ENCODE measurements at regions not wholly inside any gene's neighbourhood (a gene's known extent, or its start where the extent isn't known, plus 50 kb on each side); places are given as distances from the start of the nearest gene placed in this dataset.

DNA sequence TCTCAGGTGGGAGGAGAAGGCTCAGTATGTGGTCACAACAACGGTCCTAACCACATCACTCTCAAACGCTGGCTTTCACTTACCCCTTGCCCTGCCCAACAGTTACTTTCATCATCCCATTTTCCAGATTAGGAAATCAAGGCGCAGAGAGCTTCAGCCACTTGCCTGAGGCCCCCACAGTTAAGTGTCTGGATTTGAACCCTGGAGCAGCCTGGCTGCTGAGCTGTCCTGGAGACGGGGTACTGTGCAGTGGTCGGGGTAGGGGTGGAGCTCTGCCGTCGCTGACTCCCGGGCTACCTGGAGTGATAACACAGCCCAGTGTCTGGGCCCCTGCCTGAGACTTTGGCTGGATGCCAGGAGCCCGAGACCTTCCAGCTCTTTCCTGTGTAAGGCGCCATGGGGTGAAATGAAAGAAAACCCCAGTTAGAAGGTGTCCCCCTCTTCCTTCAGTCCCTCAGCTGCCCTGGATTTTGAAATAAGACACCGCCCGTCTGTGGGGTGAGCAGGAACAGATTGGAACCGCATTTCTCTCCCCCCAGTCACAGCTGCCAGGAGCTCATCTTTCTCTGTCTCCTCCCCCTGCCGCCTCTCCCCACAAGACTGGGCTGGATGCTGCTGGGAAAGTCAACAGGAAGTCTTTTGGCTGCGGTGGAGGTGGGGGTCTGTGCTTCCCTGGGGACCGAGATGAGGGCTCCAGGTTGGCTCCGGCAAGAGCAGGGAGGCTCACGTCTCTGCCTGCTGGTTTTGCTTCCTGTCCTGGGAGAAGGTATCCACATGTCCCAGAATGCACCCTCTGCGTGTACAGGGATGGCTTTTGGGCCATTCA lies 280.2 kb downstream of the SEC14L1 start (continued):
- no peak for TF ChIP-seq MAFG (tag; conservative IDR thresholded peaks at IDR 0.05)
- TF ChIP-seq EHMT2 (IDR thresholded peaks at IDR 0.05), result no peak
- TF ChIP-seq, protein P1, sequence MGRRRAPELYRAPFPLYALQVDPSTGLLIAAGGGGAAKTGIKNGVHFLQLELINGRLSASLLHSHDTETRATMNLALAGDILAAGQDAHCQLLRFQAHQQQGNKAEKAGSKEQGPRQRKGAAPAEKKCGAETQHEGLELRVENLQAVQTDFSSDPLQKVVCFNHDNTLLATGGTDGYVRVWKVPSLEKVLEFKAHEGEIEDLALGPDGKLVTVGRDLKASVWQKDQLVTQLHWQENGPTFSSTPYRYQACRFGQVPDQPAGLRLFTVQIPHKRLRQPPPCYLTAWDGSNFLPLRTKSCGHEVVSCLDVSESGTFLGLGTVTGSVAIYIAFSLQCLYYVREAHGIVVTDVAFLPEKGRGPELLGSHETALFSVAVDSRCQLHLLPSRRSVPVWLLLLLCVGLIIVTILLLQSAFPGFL (CRISPR knock-in tag; IDR thresholded peaks at IDR 0.05), result no peak
- TF ChIP-seq, protein P2, sequence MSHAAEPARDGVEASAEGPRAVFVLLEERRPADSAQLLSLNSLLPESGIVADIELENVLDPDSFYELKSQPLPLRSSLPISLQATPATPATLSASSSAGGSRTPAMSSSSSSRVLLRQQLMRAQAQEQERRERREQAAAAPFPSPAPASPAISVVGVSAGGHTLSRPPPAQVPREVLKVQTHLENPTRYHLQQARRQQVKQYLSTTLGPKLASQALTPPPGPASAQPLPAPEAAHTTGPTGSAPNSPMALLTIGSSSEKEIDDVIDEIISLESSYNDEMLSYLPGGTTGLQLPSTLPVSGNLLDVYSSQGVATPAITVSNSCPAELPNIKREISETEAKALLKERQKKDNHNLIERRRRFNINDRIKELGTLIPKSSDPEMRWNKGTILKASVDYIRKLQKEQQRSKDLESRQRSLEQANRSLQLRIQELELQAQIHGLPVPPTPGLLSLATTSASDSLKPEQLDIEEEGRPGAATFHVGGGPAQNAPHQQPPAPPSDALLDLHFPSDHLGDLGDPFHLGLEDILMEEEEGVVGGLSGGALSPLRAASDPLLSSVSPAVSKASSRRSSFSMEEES (CRISPR knock-in tag; IDR thresholded peaks at IDR 0.05), result no peak
- no peak for TF ChIP-seq SIN3B (IDR thresholded peaks at IDR 0.05; ENCODE audit: low read depth)
- TF ChIP-seq CBFA2T2 (conservative IDR thresholded peaks at IDR 0.05), result 0 out of 2 replicates have a peak, but pooled peaks have one; percentile 9
- no peak for TF ChIP-seq BRCA1 (IDR thresholded peaks at IDR 0.05)
- TF ChIP-seq BRCA1 (CRISPR knock-in tag; IDR thresholded peaks at IDR 0.05), result no peak
- TF ChIP-seq, protein P3, sequence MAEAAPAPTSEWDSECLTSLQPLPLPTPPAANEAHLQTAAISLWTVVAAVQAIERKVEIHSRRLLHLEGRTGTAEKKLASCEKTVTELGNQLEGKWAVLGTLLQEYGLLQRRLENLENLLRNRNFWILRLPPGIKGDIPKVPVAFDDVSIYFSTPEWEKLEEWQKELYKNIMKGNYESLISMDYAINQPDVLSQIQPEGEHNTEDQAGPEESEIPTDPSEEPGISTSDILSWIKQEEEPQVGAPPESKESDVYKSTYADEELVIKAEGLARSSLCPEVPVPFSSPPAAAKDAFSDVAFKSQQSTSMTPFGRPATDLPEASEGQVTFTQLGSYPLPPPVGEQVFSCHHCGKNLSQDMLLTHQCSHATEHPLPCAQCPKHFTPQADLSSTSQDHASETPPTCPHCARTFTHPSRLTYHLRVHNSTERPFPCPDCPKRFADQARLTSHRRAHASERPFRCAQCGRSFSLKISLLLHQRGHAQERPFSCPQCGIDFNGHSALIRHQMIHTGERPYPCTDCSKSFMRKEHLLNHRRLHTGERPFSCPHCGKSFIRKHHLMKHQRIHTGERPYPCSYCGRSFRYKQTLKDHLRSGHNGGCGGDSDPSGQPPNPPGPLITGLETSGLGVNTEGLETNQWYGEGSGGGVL (CRISPR knock-in tag; IDR thresholded peaks at IDR 0.05), result no peak
- TF ChIP-seq C11orf30 (IDR thresholded peaks at IDR 0.05; ENCODE audit: low read depth), result no peak
- TF ChIP-seq FOXA3 (CRISPR knock-in tag; conservative IDR thresholded peaks at IDR 0.05 in 1 of 2, IDR thresholded peaks at IDR 0.05 in 1 of 2), result peak in 1 of 2 experiments; percentile 52; a peak in 2 of 4 replicates
- TF ChIP-seq, protein P4, sequence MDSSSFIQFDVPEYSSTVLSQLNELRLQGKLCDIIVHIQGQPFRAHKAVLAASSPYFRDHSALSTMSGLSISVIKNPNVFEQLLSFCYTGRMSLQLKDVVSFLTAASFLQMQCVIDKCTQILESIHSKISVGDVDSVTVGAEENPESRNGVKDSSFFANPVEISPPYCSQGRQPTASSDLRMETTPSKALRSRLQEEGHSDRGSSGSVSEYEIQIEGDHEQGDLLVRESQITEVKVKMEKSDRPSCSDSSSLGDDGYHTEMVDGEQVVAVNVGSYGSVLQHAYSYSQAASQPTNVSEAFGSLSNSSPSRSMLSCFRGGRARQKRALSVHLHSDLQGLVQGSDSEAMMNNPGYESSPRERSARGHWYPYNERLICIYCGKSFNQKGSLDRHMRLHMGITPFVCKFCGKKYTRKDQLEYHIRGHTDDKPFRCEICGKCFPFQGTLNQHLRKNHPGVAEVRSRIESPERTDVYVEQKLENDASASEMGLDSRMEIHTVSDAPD (CRISPR knock-in tag; IDR thresholded peaks at IDR 0.05), result no peak
- TF ChIP-seq, protein P5, sequence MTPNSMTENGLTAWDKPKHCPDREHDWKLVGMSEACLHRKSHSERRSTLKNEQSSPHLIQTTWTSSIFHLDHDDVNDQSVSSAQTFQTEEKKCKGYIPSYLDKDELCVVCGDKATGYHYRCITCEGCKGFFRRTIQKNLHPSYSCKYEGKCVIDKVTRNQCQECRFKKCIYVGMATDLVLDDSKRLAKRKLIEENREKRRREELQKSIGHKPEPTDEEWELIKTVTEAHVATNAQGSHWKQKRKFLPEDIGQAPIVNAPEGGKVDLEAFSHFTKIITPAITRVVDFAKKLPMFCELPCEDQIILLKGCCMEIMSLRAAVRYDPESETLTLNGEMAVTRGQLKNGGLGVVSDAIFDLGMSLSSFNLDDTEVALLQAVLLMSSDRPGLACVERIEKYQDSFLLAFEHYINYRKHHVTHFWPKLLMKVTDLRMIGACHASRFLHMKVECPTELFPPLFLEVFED (CRISPR knock-in tag; conservative IDR thresholded peaks at IDR 0.05), result no peak
- no peak for TF ChIP-seq POLR2A (conservative IDR thresholded peaks at IDR 0.05)
- no peak for TF ChIP-seq TEAD1 (CRISPR knock-in tag; IDR thresholded peaks at IDR 0.05)
- TF ChIP-seq, protein P6, sequence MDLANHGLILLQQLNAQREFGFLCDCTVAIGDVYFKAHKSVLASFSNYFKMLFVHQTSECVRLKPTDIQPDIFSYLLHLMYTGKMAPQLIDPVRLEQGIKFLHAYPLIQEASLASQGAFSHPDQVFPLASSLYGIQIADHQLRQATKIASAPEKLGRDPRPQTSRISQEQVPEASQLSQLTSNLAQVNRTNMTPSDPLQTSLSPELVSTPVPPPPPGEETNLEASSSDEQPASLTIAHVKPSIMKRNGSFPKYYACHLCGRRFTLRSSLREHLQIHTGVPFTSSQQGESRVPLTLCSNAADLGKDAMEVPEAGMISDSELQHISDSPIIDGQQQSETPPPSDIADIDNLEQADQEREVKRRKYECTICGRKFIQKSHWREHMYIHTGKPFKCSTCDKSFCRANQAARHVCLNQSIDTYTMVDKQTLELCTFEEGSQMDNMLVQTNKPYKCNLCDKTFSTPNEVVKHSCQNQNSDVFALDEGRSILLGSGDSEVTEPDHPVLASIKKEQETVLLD (IDR thresholded peaks at IDR 0.05), result no peak
- TF ChIP-seq LCOR (CRISPR knock-in tag; IDR thresholded peaks at IDR 0.05), result no peak
